Liver (tissue), 8 donors: ENCODE measurements at regions not wholly inside any gene's neighbourhood (a gene's known extent, or its start where the extent isn't known, plus 50 kb on each side); places are given as distances from the start of the nearest gene placed in this dataset.

Experiments
- DNase-seq: peaks from one replicate; pipeline ENCODE4 v3.0.0-alpha.2; 2017; ENCODE audit warnings: low spot score
- H3K27ac ChIP-seq, 2 donors: one replicate each; pipeline ENCODE4 v1.7.0; 2013; ENCODE audit warnings: inconsistent platforms in 2 of 2, low read length in 2 of 2, control low read depth in 1 of 2, low read depth in 1 of 2, mild to moderate bottlenecking in 1 of 2
- H3K27me3 ChIP-seq, 4 donors: one replicate each; pipeline versions ENCODE4 v1.6.1 to v1.7.0; 2013; ENCODE audit warnings: low read length in 3 of 4, inconsistent platforms in 1 of 4, mild to moderate bottlenecking in 1 of 4, moderate library complexity in 1 of 4; ENCODE audit not compliant: control insufficient read depth in 4 of 4, insufficient read depth in 4 of 4
- H3K36me3 ChIP-seq, 4 donors: one replicate each; pipeline versions ENCODE4 v1.6.1 to v1.7.0; 2013; ENCODE audit warnings: low read length in 3 of 4, mild to moderate bottlenecking in 3 of 4, low read depth in 1 of 4, moderate library complexity in 1 of 4; ENCODE audit not compliant: control insufficient read depth in 4 of 4, insufficient read depth in 3 of 4
- H3K4me1 ChIP-seq, 4 donors: one replicate each; pipeline versions ENCODE4 v1.6.1 to v1.7.0; 2013; ENCODE audit warnings: low read length in 3 of 4, mild to moderate bottlenecking in 3 of 4, moderate library complexity in 1 of 4; ENCODE audit not compliant: control insufficient read depth in 4 of 4, insufficient read depth in 4 of 4
- H3K4me3 ChIP-seq, 3 donors: one replicate each; pipeline versions ENCODE4 v1.6.1 to v1.7.0; 2013; ENCODE audit warnings: low read length in 3 of 3, control low read depth in 1 of 3, low read depth in 1 of 3, mild to moderate bottlenecking in 1 of 3
- H3K9ac ChIP-seq, 2 donors: one replicate each; pipeline ENCODE4 v1.7.0; 2013; ENCODE audit warnings: low read length in 2 of 2, mild to moderate bottlenecking in 2 of 2, moderate library complexity in 2 of 2, control low read depth in 1 of 2, low read depth in 1 of 2
- H3K9me3 ChIP-seq, 4 donors: one replicate each; pipeline versions ENCODE4 v1.6.1 to v1.7.0; 2013; ENCODE audit warnings: low read length in 3 of 4; ENCODE audit not compliant: control insufficient read depth in 4 of 4
- ATF3 ChIP-seq: IDR thresholded peaks from 2 replicates; pipeline ENCODE4 v1.6.1; 2016; ENCODE audit warnings: antibody characterized with exemption
- CTCF ChIP-seq: fragments of 150-350 bp; IDR thresholded peaks from 2 replicates; pipeline ENCODE4 v1.5.1; 2017; ENCODE audit warnings: improper control_type of control experiment, low read depth, low read length; ENCODE audit not compliant: missing input control
- EGR1 ChIP-seq, 2 donors: IDR thresholded peaks; 2 replicates each; pipeline ENCODE4 v1.6.1; 2016 to 2018; ENCODE audit warnings: antibody characterized with exemption in 2 of 2, low read depth in 2 of 2
- FOXA1 ChIP-seq: IDR thresholded peaks from 2 replicates; pipeline ENCODE4 v1.6.1; 2016; ENCODE audit warnings: antibody characterized with exemption
- GABPA ChIP-seq, 2 donors: IDR thresholded peaks in 1 of 2; conservative IDR thresholded peaks in 1 of 2; 2 replicates each; pipeline ENCODE4 v1.6.1; 2016; ENCODE audit warnings: antibody characterized with exemption in 2 of 2, mild to moderate bottlenecking in 1 of 2, moderate library complexity in 1 of 2
- HNF4A ChIP-seq, 2 donors: conservative IDR thresholded peaks; 2 replicates each; pipeline ENCODE4 v1.6.1; 2016; ENCODE audit warnings: antibody characterized with exemption in 2 of 2, mild to moderate bottlenecking in 2 of 2
- HNF4G ChIP-seq: IDR thresholded peaks from 2 replicates; pipeline ENCODE4 v1.6.1; 2016; ENCODE audit warnings: antibody characterized with exemption
- JUND ChIP-seq, 2 donors: IDR thresholded peaks; 2 replicates each; pipeline ENCODE4 v1.6.1; 2016; ENCODE audit warnings: antibody characterized with exemption in 2 of 2
- NR2F2 ChIP-seq: IDR thresholded peaks from 2 replicates; pipeline ENCODE4 v1.6.1; 2016; ENCODE audit warnings: antibody characterized with exemption
- RAD21 ChIP-seq, 2 donors: IDR thresholded peaks; 2 replicates each; pipeline ENCODE4 v1.6.1; 2016; ENCODE audit warnings: antibody characterized with exemption in 2 of 2, mild to moderate bottlenecking in 2 of 2
- RXRA ChIP-seq, 2 donors: IDR thresholded peaks; 2 replicates each; pipeline ENCODE4 v1.6.1; 2017 to 2018; ENCODE audit warnings: antibody characterized with exemption in 2 of 2, mild to moderate bottlenecking in 1 of 2
- SP1 ChIP-seq: IDR thresholded peaks from 2 replicates; pipeline ENCODE4 v1.6.1; 2018; ENCODE audit warnings: antibody characterized with exemption, mild to moderate bottlenecking
- TAF1 ChIP-seq: conservative IDR thresholded peaks from 2 replicates; pipeline ENCODE4 v1.6.1; 2016; ENCODE audit warnings: antibody characterized with exemption, mild to moderate bottlenecking
- ZBTB33 ChIP-seq: IDR thresholded peaks from 2 replicates; pipeline ENCODE4 v1.6.1; 2016; ENCODE audit warnings: antibody characterized with exemption
- WGBS: extraction: QIAGEN DNeasy Blood & Tissue Kit; methylation state at CpG from one replicate; pipeline ENCODE4 v1.1.7; 2013; 5-methylcytosine and 5-hydroxymethylcytosine counted together
- TF ChIP-seq, protein P1 (sequence below): IDR thresholded peaks from 2 replicates; pipeline ENCODE4 v1.6.1; 2016; ENCODE audit warnings: antibody characterized with exemption
- TF ChIP-seq, protein P2 (sequence below): IDR thresholded peaks from 2 replicates; pipeline ENCODE4 v1.6.1; 2016; ENCODE audit warnings: antibody characterized with exemption, mild to moderate bottlenecking
- donor health status: healthy.
- donor health status: healthy.
- donor health status: healthy.
- donor health status: healthy.
- donor health status: healthy.

DNA sequence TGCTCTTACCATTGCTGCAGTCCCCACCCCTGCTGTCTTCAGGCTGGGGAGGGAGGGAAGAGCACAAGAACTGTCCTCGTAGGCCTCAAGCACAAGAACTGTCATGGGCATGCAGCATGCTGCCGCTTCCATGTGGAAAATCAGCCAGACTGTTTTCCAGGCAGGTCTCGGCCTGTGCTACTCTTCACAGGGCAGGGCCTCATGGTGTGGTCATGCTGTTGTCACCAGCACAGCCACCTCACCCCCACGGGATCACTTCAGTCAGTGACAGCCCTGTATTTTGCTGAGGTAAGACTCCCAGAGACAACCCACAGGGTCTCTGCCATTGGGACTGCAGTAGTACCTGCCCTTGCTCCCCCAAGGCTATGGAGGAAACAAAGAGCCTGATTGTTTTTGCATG is 205.3 kb downstream of the NAP1L3 start:
- H3K36me3 ChIP-seq: no peaks in the 10 kb centered on the region
- no peak for DNase-seq
- H3K27ac ChIP-seq: no peak overlapping the region
- no peak overlapping the region for H3K4me3 ChIP-seq
- no peak overlapping the region for H3K9ac ChIP-seq
- H3K4me1 ChIP-seq: no peaks in the 10 kb centered on the region
- H3K27me3 ChIP-seq: peaks cover 0 to 2% (median 0%) of the 10 kb centered on the region in 4 donors
- TF ChIP-seq EGR1 (IDR thresholded peaks at IDR 0.05; ENCODE audit: low read depth in 2 of 2): no peak
- no peak for TF ChIP-seq RAD21 (IDR thresholded peaks at IDR 0.05)
- TF ChIP-seq ZBTB33: no peak
- no peak for TF ChIP-seq TAF1
- TF ChIP-seq SP1: no peak
- TF ChIP-seq ATF3: no peak
- TF ChIP-seq FOXA1: no peak
- no peak for TF ChIP-seq RXRA (IDR thresholded peaks at IDR 0.05)
- TF ChIP-seq NR2F2: no peak
- no peak for TF ChIP-seq CTCF
- TF ChIP-seq GABPA (IDR thresholded peaks at IDR 0.05 in 1 of 2, conservative IDR thresholded peaks at IDR 0.05 in 1 of 2): no peak
- no peaks in the 10 kb centered on the region for H3K9me3 ChIP-seq
- WGBS: 83% methylated on average over 4 of the region's 4 CpGs

DNA sequence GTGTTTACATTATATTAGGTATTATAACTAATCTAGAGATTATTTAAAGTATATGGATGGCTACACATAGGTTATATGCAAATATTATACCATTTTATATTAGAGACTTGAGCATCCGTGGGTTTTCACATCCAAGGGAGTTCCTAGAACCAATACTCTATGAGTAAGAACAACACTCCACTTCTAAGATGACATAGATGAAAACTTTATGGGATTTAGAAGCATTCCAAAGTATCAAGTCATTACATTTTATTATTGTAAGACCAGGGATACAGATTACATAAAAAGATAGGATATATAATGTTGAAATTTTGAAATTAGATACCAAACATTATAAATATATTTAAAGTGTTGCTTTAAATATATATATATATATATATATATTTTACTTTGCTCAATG is 207.0 kb downstream of the NAP1L3 start:
- no peak for DNase-seq
- Histone ChIP-seq H3K4me3 (no peak overlapping the region), H3K27ac (no peak overlapping the region), H3K27me3 (peaks cover 0 to 2% (median 0%) of the 10 kb centered on the region in 4 donors), H3K9ac (no peak overlapping the region), H3K9me3 (no peaks in the 10 kb centered on the region), H3K36me3 (no peaks in the 10 kb centered on the region), H3K4me1 (no peaks in the 10 kb centered on the region)
- TF ChIP-seq GABPA (IDR thresholded peaks at IDR 0.05 in 1 of 2, conservative IDR thresholded peaks at IDR 0.05 in 1 of 2) (no peak), RXRA (IDR thresholded peaks at IDR 0.05) (no peak), ATF3 (no peak), FOXA1 (no peak), CTCF (no peak), EGR1 (IDR thresholded peaks at IDR 0.05; ENCODE audit: low read depth in 2 of 2) (no peak), HNF4A (conservative IDR thresholded peaks at IDR 0.05) (no peak), NR2F2 (no peak), JUND (IDR thresholded peaks at IDR 0.05) (no peak), TAF1 (no peak), HNF4G (no peak), RAD21 (IDR thresholded peaks at IDR 0.05) (no peak), SP1 (no peak)
- TF ChIP-seq, protein P1, sequence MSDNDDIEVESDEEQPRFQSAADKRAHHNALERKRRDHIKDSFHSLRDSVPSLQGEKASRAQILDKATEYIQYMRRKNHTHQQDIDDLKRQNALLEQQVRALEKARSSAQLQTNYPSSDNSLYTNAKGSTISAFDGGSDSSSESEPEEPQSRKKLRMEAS: no peak
- TF ChIP-seq, protein P2, sequence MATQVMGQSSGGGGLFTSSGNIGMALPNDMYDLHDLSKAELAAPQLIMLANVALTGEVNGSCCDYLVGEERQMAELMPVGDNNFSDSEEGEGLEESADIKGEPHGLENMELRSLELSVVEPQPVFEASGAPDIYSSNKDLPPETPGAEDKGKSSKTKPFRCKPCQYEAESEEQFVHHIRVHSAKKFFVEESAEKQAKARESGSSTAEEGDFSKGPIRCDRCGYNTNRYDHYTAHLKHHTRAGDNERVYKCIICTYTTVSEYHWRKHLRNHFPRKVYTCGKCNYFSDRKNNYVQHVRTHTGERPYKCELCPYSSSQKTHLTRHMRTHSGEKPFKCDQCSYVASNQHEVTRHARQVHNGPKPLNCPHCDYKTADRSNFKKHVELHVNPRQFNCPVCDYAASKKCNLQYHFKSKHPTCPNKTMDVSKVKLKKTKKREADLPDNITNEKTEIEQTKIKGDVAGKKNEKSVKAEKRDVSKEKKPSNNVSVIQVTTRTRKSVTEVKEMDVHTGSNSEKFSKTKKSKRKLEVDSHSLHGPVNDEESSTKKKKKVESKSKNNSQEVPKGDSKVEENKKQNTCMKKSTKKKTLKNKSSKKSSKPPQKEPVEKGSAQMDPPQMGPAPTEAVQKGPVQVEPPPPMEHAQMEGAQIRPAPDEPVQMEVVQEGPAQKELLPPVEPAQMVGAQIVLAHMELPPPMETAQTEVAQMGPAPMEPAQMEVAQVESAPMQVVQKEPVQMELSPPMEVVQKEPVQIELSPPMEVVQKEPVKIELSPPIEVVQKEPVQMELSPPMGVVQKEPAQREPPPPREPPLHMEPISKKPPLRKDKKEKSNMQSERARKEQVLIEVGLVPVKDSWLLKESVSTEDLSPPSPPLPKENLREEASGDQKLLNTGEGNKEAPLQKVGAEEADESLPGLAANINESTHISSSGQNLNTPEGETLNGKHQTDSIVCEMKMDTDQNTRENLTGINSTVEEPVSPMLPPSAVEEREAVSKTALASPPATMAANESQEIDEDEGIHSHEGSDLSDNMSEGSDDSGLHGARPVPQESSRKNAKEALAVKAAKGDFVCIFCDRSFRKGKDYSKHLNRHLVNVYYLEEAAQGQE: no peak
- whole genome bisulfite sequencing: 67% methylated on average over 1 of the region's 1 CpG
